GM13977 (cell line): ENCODE measurements at regions not wholly inside any gene's neighbourhood (a gene's known extent, or its start where the extent isn't known, plus 50 kb on each side); places are given as distances from the start of the nearest gene placed in this dataset.

Source experiments
- DNase-seq: peaks from one replicate; pipeline ENCODE4 v3.0.0; 2012; ENCODE audit warnings: low spot score
- in situ Hi-C: fragments of 300-500 bp; cut with MboI; formaldehyde crosslinking; loops from one replicate; pipeline ENCODE4 v1.12.0; 2022; ENCODE audit warnings: low sequenced_read_pairs, low pct_unique_long_range_greater_than_20kb, mixed read lengths, inconsistent platforms; ENCODE audit not compliant: unreplicated experiment
- TF ChIP-seq, protein P1 (sequence below): IDR thresholded peaks from 2 replicates; pipeline ENCODE4 v1.5.1; 2012; ENCODE audit warnings: mild to moderate bottlenecking, control low read depth; ENCODE audit not compliant: insufficient read depth; ENCODE audit errors: extremely low read depth, missing control alignments

DNA sequence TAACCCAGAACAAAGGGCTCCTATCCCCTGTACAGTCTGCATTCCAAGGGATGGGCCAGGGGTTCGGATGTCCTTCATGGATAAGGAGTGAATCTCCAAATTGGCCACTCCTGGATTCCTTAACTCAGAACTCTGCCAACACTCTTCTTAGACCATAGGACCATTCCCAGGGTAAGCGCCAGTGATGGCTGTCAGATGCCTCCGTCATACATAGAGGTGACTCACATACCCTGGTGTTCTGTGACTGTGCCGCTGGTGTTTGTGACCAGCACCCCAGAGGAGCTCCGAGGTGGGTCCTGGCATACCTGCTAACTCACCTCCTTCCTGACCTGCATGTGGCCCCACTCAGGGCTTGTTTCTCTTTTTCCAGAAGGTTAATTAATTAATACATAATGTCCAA, 134.7 kb downstream of the KLF13 start:
- no peak for DNase-seq
- TF ChIP-seq, protein P1, sequence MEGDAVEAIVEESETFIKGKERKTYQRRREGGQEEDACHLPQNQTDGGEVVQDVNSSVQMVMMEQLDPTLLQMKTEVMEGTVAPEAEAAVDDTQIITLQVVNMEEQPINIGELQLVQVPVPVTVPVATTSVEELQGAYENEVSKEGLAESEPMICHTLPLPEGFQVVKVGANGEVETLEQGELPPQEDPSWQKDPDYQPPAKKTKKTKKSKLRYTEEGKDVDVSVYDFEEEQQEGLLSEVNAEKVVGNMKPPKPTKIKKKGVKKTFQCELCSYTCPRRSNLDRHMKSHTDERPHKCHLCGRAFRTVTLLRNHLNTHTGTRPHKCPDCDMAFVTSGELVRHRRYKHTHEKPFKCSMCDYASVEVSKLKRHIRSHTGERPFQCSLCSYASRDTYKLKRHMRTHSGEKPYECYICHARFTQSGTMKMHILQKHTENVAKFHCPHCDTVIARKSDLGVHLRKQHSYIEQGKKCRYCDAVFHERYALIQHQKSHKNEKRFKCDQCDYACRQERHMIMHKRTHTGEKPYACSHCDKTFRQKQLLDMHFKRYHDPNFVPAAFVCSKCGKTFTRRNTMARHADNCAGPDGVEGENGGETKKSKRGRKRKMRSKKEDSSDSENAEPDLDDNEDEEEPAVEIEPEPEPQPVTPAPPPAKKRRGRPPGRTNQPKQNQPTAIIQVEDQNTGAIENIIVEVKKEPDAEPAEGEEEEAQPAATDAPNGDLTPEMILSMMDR, result no peak
- in situ Hi-C loops, result no loop called here

DNA sequence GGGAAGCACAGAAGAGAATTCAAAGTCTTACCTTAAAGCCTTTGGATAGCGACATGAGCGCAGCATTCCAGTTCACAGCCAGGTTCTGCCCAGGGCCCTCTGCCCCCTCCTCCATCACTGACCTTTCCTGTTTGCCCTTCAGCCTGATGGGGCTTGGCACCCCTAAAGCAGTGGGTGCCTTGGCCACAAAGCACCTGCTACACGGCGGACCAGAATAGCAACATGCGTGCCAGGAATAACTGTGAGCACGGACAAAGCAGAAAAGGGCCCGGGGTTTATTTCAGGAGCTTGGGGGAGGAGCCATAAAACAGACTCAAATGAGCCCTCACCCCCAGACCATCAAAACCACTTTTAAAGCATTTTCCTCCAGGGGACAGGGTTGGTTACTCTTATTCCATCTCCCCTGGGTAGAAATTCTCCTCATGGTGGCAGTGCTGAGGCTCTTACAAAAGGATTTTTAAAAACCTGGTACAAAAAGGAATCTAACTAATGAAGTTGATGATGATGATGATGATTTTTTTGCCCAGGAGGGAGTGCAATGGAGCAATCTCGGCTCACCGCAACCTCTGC, 135.4 kb downstream of the KLF13 start:
- no peak for DNase-seq
- in situ Hi-C loops, result no loop called here
- TF ChIP-seq, protein P1, result peak; percentile 43

DNA sequence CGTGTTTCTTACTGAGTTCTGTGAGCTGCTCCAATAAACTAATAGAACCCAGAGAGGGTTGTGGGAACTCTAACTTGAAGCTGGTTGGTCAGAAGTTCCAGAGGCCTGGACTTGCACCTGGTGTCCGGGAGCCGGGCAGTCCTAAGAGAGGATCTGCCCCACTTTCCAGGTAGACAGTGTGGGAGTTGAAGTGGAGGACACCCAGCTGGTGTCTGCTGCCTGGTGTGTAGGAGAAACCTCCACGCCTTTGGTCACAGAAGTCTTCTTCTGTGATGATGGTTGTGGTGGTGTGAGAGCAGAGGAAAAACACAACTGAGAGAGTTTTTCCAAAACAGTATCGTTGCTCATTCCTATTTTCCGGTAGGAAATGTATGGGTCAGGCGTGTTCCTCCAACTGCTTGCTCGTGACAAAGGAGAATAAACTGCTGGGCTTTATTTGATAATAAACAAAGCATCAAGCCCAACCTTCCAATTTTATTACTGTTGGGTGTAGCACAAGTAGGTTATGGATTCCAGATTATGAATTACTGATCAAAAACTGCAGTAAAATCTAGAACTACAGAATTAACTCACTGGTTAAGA, 137.0 kb downstream of the KLF13 start:
- TF ChIP-seq, protein P1, result no peak
- no peak for DNase-seq
- in situ Hi-C loops, result no loop called here

DNA sequence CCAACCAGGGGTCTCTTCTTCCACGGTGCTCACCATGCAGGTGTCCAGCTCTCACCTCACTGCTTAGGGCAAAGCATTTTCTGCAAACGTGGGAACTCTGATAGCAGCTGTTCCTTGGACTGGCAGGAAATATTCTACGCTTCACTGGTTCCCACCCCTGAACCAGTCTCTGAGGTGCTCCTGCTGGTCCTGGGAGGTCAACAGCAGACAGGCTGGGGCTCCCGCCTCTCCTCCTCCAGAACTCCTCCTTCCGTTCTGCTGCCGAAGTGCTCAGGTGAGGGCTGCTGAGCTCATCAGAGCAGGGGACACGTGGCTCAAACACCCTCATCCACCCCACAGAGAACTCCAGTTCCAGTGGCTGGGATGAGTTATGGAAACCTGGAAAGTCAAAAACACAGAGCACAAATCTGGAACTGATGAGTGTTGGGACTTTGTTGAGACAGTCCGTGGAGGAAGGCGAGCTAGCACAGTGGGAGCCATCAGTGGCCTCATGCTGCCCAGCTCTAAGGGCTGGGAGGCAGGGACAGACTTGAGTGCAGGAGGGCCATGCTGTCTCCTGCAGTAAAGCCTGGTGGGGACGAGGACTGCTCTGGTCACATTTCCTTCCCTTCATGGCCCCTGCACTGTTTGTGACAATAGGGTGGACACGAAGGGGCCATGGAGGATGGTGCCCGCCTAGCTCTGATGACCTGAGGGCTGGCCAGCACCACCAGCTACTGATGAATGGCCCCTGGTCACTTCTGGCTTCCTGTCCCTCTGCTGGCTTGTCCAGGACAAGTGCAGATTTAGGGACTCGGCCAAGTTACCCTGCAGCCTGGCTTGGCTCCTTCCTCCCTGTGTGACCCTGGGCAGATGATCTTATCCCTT, 137.8 kb downstream of the KLF13 start:
- TF ChIP-seq, protein P1, result no peak
- in situ Hi-C loops, result no loop called here
- DNase-seq, result no peak

DNA sequence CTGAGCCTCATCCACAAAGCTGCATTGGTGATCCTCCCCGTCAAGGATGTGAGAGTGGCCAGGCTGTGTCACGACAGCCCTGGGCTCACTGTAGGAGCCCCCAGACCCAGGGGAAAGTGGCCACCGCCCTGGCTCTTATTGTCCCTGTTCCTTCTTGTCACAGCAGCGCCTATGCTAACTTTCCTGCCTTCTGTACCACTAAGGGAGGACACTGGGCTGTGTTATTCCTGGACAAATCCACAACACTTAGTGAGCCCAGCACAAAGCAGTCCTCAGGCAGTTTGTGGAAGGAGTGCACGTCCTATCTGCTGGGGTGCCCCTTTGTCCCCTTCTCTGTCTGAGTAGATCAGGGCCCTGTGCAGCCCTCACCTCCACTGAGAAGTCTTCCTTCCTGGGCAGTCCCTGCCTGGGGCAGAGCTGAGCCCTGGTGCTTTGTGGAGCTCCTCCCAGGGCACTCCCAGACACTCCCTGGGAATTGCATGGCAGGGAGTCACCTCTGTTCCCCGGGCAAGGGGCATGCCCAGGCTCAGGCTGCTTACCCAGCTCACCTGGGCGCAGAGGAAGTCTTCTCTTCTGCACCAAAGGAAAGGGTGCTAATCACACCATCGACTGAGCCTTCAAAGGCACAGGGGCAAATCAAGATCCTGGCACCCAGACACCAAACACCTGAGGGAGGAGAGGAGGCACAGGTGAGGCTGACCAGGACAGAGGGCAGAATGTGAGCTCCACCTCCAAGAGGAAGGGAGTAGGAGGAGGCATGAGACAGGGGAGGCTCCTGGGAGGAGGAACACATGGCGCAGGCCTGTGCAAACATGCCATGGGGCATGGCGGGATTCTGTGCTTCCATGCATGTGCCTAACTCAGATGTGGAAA, 138.7 kb downstream of the KLF13 start:
- TF ChIP-seq, protein P1, result no peak
- in situ Hi-C loops, result no loop called here
- DNase-seq, result no peak

DNA sequence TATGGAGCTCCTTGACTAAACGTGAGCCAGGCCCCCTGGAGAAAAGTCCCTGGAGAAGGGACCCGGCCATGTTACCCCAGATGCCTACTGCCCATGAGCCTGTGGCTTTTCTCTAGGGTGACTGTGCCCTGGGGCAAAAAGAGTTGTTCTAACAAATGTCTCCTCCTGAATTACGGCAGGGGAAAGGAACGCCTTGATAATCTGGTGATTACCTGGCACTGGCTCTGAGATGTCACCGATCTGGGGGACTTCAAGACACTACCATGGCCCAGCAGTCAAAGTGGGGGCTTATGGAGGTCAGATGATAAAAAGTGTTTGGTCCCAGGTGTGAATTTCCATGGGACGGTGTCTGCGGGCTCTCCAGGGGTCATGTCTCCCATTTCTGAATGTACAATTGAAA, 140.7 kb downstream of the KLF13 start:
- DNase-seq, result no peak
- in situ Hi-C loops, result no loop called here
- TF ChIP-seq, protein P1, result no peak
